Ishikawa (cell line): ENCODE measurements at regions not wholly inside any gene's neighbourhood (a gene's known extent, or its start where the extent isn't known, plus 50 kb on each side); places are given as distances from the start of the nearest gene placed in this dataset.

Experiments used
- RAD21 ChIP-seq: IDR thresholded peaks from 2 replicates; pipeline ENCODE4 v1.6.1; 2012; ENCODE audit warnings: low read depth
- REST ChIP-seq: IDR thresholded peaks from 2 replicates; pipeline ENCODE4 v1.6.1; 2012; ENCODE audit warnings: low read depth, mild to moderate bottlenecking
- TCF12 ChIP-seq: IDR thresholded peaks from 2 replicates; pipeline ENCODE4 v1.6.1; 2012; ENCODE audit warnings: low read depth
- ZBTB7A ChIP-seq: IDR thresholded peaks from 2 replicates; pipeline ENCODE4 v1.6.1; 2012; ENCODE audit warnings: low read depth

DNA sequence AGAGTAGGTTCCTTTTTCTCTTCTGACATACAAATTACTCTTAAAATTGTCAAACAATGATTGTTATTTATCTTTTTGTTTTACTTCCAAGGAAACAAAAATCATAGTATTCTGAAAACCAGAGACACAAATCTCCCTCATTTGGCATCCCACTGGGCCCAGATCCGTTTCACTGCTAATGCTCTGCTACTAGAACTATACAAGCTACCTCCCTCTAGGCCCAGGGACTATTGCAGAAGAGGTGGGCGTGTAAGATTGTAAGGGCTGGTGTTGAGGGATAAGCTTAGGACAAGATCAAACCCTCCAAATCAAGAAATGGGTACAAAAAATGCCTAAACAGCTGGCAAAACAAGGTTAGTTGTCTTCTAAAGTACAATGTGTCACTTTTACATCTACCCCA is 928.9 kb upstream of the CDH10 start:
- TF ChIP-seq REST, result no peak
- no peak for TF ChIP-seq ZBTB7A
- TF ChIP-seq TCF12, result no peak
- TF ChIP-seq RAD21, result no peak
